ENCODE measurements at regions not wholly inside any gene's neighbourhood (a gene's known extent, or its start where the extent isn't known, plus 50 kb on each side); places are given as distances from the start of the nearest gene placed in this dataset.

DNA sequence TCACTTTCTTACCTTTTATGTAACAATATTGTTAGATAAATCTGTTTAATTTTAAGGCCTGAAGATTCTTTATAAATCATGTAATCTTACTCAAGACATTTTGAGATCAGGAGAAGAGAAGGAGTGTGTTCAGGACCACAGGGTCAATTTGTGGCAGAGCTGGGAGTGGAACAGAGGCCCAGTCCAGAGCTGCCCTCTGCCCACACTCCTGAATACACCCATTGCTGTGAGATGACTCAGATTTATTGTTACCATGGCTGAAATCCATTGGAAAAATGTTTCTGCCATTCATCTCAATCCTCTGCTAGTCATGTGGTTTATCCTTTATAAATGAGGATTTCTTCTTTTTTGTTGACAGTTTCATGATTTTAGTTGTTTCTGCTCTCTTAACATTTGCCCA is 100.5 kb upstream of the STXBP6 start:
- TF ChIP-seq POLR2A (IDR thresholded peaks at IDR 0.05; ENCODE audit: low read depth, low read length) (no peak), TAF1 (IDR thresholded peaks at IDR 0.05; ENCODE audit: borderline replicate concordance, low read depth, low read length) (no peak), POLR2AphosphoS5 (IDR thresholded peaks at IDR 0.05; ENCODE audit: low read depth, low read length) (no peak)

Data from GM12892 (cell line).